ENCODE measurements at regions not wholly inside any gene's neighbourhood (a gene's known extent, or its start where the extent isn't known, plus 50 kb on each side); places are given as distances from the start of the nearest gene placed in this dataset.
"Not testable (repeated sequence)": the region's sequence is repeated elsewhere in the genome, so short reads cannot be mapped to it uniquely, and the experiment has no call there.

- Histone ChIP-seq H3K9me3 (ENCODE audit: control insufficient read depth in 2 of 2, low read length in 2 of 2) (no peaks in the 10 kb centered on the region), H3K4me1 (ENCODE audit: control insufficient read depth in 2 of 2, insufficient read depth in 2 of 2, low read length in 2 of 2) (no peaks in the 10 kb centered on the region), H3K27ac (ENCODE audit: low read depth in 2 of 2, low read length in 2 of 2) (no peak overlapping the region), H3K36me3 (ENCODE audit: control insufficient read depth in 2 of 2, insufficient read depth in 2 of 2, low read length in 2 of 2) (no peaks in the 10 kb centered on the region), H3K27me3 (ENCODE audit: control insufficient read depth in 2 of 2, insufficient read depth in 2 of 2, low read length in 2 of 2) (no peaks in the 10 kb centered on the region), H3K4me3 (ENCODE audit: low read length in 2 of 2) (no peak overlapping the region), H3K9ac (ENCODE audit: low read depth in 1 of 2, low read length in 2 of 2) (no peak overlapping the region)
These were observed 87.5 kb upstream of the WSB1 start for GRCh38 chr17:27206447-27206846.

DNA sequence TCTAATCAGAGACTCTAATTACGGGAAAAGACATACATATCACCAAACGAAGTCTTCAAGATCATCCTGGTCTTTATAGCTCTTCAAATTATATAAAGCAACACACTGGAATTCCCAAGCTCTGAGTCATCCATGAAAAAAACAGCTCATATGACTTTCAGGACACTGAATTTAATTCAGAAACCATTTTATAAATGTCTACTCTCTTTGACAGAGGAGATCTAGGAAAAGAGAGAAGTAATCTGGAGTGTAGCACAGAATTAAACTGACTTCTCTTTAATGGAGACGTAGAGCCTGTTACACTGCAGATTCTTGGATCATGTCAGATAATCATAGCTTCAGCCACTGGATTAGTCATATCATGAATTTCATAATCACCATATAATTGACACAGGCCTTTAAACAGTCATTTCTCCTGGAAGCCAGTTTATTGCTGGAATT lies 86.8 kb upstream of the WSB1 start:
- H3K9me3 ChIP-seq (ENCODE audit: control insufficient read depth in 2 of 2, low read length in 2 of 2) = no peaks in the 10 kb centered on the region
- no peaks in the 10 kb centered on the region for H3K36me3 ChIP-seq (ENCODE audit: control insufficient read depth in 2 of 2, insufficient read depth in 2 of 2, low read length in 2 of 2)
- H3K27me3 ChIP-seq (ENCODE audit: control insufficient read depth in 2 of 2, insufficient read depth in 2 of 2, low read length in 2 of 2) = no peaks in the 10 kb centered on the region
- no peak overlapping the region for H3K27ac ChIP-seq (ENCODE audit: low read depth in 2 of 2, low read length in 2 of 2)
- no peaks in the 10 kb centered on the region for H3K4me1 ChIP-seq (ENCODE audit: control insufficient read depth in 2 of 2, insufficient read depth in 2 of 2, low read length in 2 of 2)
- H3K9ac ChIP-seq (ENCODE audit: low read depth in 1 of 2, low read length in 2 of 2) = no peak overlapping the region
- H3K4me3 ChIP-seq (ENCODE audit: low read length in 2 of 2) = no peak overlapping the region

DNA sequence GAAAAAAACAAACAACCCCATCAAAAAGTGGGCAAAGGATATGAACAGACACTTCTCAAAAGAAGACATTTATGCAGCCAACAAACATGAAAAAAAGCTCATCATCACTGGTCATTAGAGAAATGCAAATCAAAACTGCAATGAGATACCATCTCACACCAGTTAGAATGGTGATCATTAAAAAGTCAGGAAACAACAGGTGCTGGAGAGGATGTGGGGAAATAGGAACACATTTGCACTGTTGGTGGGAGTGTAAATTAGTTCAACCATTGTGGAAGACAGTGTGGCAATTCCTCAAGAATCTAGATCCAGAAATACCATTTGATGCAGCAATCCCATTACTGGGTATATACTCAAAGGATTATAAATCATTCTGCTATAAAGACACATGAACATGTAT lies 85.5 kb upstream of the WSB1 start:
- not testable (repeated sequence) for H3K36me3 ChIP-seq (ENCODE audit: control insufficient read depth in 2 of 2, insufficient read depth in 2 of 2, low read length in 2 of 2); H3K4me3 ChIP-seq (ENCODE audit: low read length in 2 of 2); H3K27me3 ChIP-seq (ENCODE audit: control insufficient read depth in 2 of 2, insufficient read depth in 2 of 2, low read length in 2 of 2); H3K4me1 ChIP-seq (ENCODE audit: control insufficient read depth in 2 of 2, insufficient read depth in 2 of 2, low read length in 2 of 2); H3K9ac ChIP-seq (ENCODE audit: low read depth in 1 of 2, low read length in 2 of 2); H3K9me3 ChIP-seq (ENCODE audit: control insufficient read depth in 2 of 2, low read length in 2 of 2); H3K27ac ChIP-seq (ENCODE audit: low read depth in 2 of 2, low read length in 2 of 2)

DNA sequence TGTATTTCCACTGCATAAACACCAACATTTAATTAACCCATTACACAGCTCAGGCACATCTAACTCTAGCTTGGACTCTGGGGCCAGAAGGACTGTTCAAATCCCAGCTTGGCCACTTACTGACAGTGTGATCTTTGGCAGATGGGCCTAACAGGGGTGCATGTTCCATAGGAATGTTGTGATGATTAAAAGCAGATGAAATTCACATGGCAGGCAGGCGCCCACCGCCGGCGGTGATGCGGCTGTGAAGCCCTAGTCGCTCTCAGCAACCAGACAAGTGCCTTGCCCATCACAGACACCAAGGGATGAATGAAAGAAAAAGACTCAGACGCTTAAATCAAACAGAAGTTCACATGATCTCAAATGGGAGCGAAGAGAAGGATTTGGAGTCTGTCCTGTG lies 84.6 kb upstream of the WSB1 start:
- Histone ChIP-seq H3K4me1 (ENCODE audit: control insufficient read depth in 2 of 2, insufficient read depth in 2 of 2, low read length in 2 of 2) (no peaks in the 10 kb centered on the region), H3K27ac (ENCODE audit: low read depth in 2 of 2, low read length in 2 of 2) (no peak overlapping the region), H3K4me3 (ENCODE audit: low read length in 2 of 2) (no peak overlapping the region), H3K9me3 (ENCODE audit: control insufficient read depth in 2 of 2, low read length in 2 of 2) (no peaks in the 10 kb centered on the region), H3K9ac (ENCODE audit: low read depth in 1 of 2, low read length in 2 of 2) (no peak overlapping the region), H3K27me3 (ENCODE audit: control insufficient read depth in 2 of 2, insufficient read depth in 2 of 2, low read length in 2 of 2) (no peaks in the 10 kb centered on the region), H3K36me3 (ENCODE audit: control insufficient read depth in 2 of 2, insufficient read depth in 2 of 2, low read length in 2 of 2) (no peaks in the 10 kb centered on the region)

DNA sequence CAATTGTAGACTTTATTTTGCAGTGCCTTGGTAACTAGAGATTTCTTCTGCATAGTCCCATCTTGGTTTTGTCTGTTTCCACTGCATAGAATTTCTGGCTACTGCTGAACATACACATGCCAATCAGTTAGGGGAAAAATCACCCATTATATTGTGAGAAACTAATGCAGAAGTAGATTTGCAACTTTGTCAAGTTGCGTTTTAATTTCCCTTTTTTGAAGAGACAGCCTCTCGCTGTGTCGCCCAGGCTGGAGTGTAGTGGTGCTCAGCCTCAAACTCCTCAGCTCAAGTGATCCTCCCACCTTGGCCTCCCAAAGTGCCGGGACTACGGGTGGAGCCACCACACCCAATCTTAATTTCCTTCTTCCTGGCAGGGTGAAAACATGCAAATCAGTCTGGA lies 83.1 kb upstream of the WSB1 start:
- H3K9ac ChIP-seq (ENCODE audit: low read depth in 1 of 2, low read length in 2 of 2) = not testable (repeated sequence)

GRCh38 chr17:27216836-27217235 lies 77.1 kb upstream of the WSB1 start:
- no peaks in the 10 kb centered on the region for H3K36me3 ChIP-seq (ENCODE audit: control insufficient read depth in 2 of 2, insufficient read depth in 2 of 2, low read length in 2 of 2)
- H3K27me3 ChIP-seq (ENCODE audit: control insufficient read depth in 2 of 2, insufficient read depth in 2 of 2, low read length in 2 of 2) = no peaks in the 10 kb centered on the region
- no peak overlapping the region for H3K9ac ChIP-seq (ENCODE audit: low read depth in 1 of 2, low read length in 2 of 2)
- no peak overlapping the region for H3K27ac ChIP-seq (ENCODE audit: low read depth in 2 of 2, low read length in 2 of 2)
- H3K9me3 ChIP-seq (ENCODE audit: control insufficient read depth in 2 of 2, low read length in 2 of 2) = no peaks in the 10 kb centered on the region
- peaks cover 0 to 6% of the 10 kb centered on the region in 2 donors for H3K4me1 ChIP-seq (ENCODE audit: control insufficient read depth in 2 of 2, insufficient read depth in 2 of 2, low read length in 2 of 2)
- H3K4me3 ChIP-seq (ENCODE audit: low read length in 2 of 2) = no peak overlapping the region

More for the DNA sequence above, 83.1 kb upstream of the WSB1 start:
- not testable (repeated sequence) for H3K27me3 ChIP-seq (ENCODE audit: control insufficient read depth in 2 of 2, insufficient read depth in 2 of 2, low read length in 2 of 2); H3K36me3 ChIP-seq (ENCODE audit: control insufficient read depth in 2 of 2, insufficient read depth in 2 of 2, low read length in 2 of 2); H3K9me3 ChIP-seq (ENCODE audit: control insufficient read depth in 2 of 2, low read length in 2 of 2); H3K27ac ChIP-seq (ENCODE audit: low read depth in 2 of 2, low read length in 2 of 2); H3K4me3 ChIP-seq (ENCODE audit: low read length in 2 of 2); H3K4me1 ChIP-seq (ENCODE audit: control insufficient read depth in 2 of 2, insufficient read depth in 2 of 2, low read length in 2 of 2)

DNA sequence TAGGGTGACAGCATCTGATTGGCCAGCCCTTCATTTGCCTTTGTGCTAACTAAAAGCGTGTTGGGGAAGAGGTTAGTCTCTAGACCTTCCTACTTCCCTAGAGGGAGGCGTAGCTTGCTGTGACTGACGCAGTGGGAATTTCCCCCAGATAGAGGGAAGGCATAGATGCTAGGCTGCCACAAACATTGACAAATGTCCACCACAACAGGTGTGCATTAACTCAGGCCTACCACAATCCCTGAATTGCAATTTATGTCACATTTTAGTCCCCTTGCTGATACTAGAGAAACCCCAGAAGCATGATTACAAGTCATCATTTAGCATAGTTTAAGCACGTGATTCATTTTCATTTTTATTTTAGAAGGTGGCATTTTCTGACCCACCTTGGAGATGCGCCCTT lies 76.3 kb upstream of the WSB1 start:
- H3K27ac ChIP-seq (ENCODE audit: low read depth in 2 of 2, low read length in 2 of 2) = no peak overlapping the region
- H3K27me3 ChIP-seq (ENCODE audit: control insufficient read depth in 2 of 2, insufficient read depth in 2 of 2, low read length in 2 of 2) = no peaks in the 10 kb centered on the region
- H3K4me1 ChIP-seq (ENCODE audit: control insufficient read depth in 2 of 2, insufficient read depth in 2 of 2, low read length in 2 of 2) = peaks cover 0 to 6% of the 10 kb centered on the region in 2 donors
- no peaks in the 10 kb centered on the region for H3K36me3 ChIP-seq (ENCODE audit: control insufficient read depth in 2 of 2, insufficient read depth in 2 of 2, low read length in 2 of 2)
- no peaks in the 10 kb centered on the region for H3K9me3 ChIP-seq (ENCODE audit: control insufficient read depth in 2 of 2, low read length in 2 of 2)
- no peak overlapping the region for H3K9ac ChIP-seq (ENCODE audit: low read depth in 1 of 2, low read length in 2 of 2)
- no peak overlapping the region for H3K4me3 ChIP-seq (ENCODE audit: low read length in 2 of 2)

DNA sequence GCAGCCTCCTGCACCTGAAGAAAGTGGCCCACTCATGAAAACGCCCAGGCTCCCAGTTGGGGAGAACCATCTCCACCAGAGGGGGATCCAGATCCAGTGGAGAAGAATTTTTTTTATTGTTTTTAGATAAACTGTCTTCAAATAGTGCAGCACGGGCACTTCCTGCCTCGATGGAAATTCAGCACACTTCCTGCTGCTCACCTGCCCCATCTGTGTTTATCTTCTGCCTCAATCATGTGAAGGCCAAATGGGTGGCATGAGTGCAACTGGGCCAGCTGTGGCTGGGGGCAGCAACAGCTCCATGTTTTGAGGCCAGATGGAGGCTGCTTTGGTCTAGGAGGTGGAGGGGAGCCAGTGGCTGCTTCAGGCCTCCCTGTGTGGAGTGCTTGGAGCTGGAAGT lies 75.9 kb upstream of the WSB1 start:
- no peak overlapping the region for H3K4me3 ChIP-seq (ENCODE audit: low read length in 2 of 2)
- no peaks in the 10 kb centered on the region for H3K36me3 ChIP-seq (ENCODE audit: control insufficient read depth in 2 of 2, insufficient read depth in 2 of 2, low read length in 2 of 2)
- H3K27me3 ChIP-seq (ENCODE audit: control insufficient read depth in 2 of 2, insufficient read depth in 2 of 2, low read length in 2 of 2) = no peaks in the 10 kb centered on the region
- H3K9me3 ChIP-seq (ENCODE audit: control insufficient read depth in 2 of 2, low read length in 2 of 2) = no peaks in the 10 kb centered on the region
- H3K4me1 ChIP-seq (ENCODE audit: control insufficient read depth in 2 of 2, insufficient read depth in 2 of 2, low read length in 2 of 2) = peaks cover 0 to 6% of the 10 kb centered on the region in 2 donors
- no peak overlapping the region for H3K9ac ChIP-seq (ENCODE audit: low read depth in 1 of 2, low read length in 2 of 2)
- H3K27ac ChIP-seq (ENCODE audit: low read depth in 2 of 2, low read length in 2 of 2) = no peak overlapping the region

DNA sequence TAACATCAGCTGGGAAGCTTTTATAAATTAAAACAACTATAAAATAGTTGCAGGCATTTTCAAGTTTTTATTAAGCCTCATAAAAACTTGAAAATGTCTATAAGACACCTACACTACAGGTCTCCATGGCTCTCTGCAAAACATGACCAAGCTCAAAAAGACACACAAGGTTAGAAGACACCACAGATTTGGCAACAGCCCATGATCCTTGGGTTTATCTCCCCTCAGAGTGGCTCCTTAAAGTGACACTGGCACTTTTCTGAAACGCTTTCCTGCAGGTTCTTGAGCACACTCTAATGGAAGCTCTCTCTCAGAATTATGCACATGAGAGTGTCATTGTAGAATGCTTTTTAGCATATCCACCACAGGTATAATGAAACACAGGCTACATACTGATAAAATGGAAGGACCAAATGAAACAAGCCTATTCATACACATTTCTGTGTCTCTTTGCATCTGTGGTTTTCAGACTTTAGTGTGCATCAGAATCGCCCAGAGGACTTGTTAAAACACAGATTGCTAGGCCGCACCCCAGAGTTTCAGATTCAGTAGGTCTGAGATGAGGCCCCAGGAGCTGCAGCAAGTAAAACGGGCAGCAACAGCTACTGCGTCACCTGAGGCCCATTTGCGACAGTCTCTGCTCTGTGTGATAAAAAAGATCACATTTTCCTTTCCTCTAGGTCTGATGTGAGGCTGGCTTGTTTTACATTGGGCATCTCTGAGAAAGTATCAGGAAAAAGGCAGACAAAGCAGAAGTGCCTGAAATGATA lies 75.0 kb upstream of the WSB1 start:
- no peak overlapping the region for H3K9ac ChIP-seq (ENCODE audit: low read depth in 1 of 2, low read length in 2 of 2)
- peaks cover 0 to 6% of the 10 kb centered on the region in 2 donors for H3K4me1 ChIP-seq (ENCODE audit: control insufficient read depth in 2 of 2, insufficient read depth in 2 of 2, low read length in 2 of 2)
- H3K36me3 ChIP-seq (ENCODE audit: control insufficient read depth in 2 of 2, insufficient read depth in 2 of 2, low read length in 2 of 2) = no peaks in the 10 kb centered on the region
- no peak overlapping the region for H3K4me3 ChIP-seq (ENCODE audit: low read length in 2 of 2)
- no peak overlapping the region for H3K27ac ChIP-seq (ENCODE audit: low read depth in 2 of 2, low read length in 2 of 2)
- H3K9me3 ChIP-seq (ENCODE audit: control insufficient read depth in 2 of 2, low read length in 2 of 2) = no peaks in the 10 kb centered on the region
- H3K27me3 ChIP-seq (ENCODE audit: control insufficient read depth in 2 of 2, insufficient read depth in 2 of 2, low read length in 2 of 2) = no peaks in the 10 kb centered on the region

DNA sequence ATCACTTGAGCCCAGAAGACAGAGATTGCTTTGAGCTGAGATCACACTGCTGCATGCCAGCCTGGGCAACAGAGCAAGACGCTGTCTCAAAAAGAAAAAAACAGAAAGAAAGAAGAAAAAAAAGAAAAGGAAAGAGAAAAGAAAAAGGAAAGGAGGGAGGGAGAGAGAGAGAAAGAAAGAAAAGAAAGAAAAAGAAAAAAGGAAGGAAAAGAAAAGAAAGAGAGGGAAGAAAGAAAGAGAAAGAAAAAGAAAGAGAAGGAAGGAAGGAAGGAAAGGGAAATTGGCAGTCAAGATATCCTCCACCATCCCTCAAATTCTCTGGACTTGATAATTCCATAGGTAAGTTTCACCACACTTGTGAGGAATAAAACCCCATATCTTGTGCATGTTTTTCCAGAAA lies 71.4 kb upstream of the WSB1 start:
- no peak overlapping the region for H3K4me3 ChIP-seq (ENCODE audit: low read length in 2 of 2)
- H3K9me3 ChIP-seq (ENCODE audit: control insufficient read depth in 2 of 2, low read length in 2 of 2) = no peaks in the 10 kb centered on the region
- H3K27me3 ChIP-seq (ENCODE audit: control insufficient read depth in 2 of 2, insufficient read depth in 2 of 2, low read length in 2 of 2) = no peaks in the 10 kb centered on the region

More for the DNA sequence above, 71.4 kb upstream of the WSB1 start:
- H3K27ac ChIP-seq (ENCODE audit: low read depth in 2 of 2, low read length in 2 of 2) = no peak overlapping the region
- no peak overlapping the region for H3K9ac ChIP-seq (ENCODE audit: low read depth in 1 of 2, low read length in 2 of 2)
- peaks cover 0 to under 1% of the 10 kb centered on the region in 2 donors for H3K4me1 ChIP-seq (ENCODE audit: control insufficient read depth in 2 of 2, insufficient read depth in 2 of 2, low read length in 2 of 2)
- H3K36me3 ChIP-seq (ENCODE audit: control insufficient read depth in 2 of 2, insufficient read depth in 2 of 2, low read length in 2 of 2) = no peaks in the 10 kb centered on the region

Measured in mucosa of rectum (tissue), 2 donors.